ENCODE measurements at regions not wholly inside any gene's neighbourhood (a gene's known extent, or its start where the extent isn't known, plus 50 kb on each side); places are given as distances from the start of the nearest gene placed in this dataset.
"Not testable (repeated sequence)": the region's sequence is repeated elsewhere in the genome, so short reads cannot be mapped to it uniquely, and the experiment has no call there.

DNA sequence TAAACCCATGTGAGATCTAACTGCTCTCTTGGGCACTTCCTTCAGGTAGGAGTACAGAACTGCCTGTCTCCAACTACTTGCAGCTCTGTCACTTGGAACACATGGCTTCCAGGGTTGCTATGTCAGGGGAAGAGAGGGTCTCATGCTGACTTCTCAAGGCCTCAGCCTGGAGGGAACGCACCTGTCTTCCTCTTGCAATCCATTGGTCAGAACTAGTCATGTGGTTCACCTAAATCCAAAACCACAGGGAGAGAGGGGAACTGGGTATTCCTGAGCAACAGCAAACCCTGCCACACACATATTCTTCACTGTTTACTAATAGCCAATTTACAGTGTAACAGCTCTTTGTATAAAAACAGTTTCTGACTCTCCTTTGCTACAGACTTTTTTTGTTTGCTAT is 206.1 kb downstream of the KCNJ2 start:
- DNase-seq (ENCODE audit: low spot score), result no peak

- DNase-seq (ENCODE audit: low spot score), result no peak
Measured at GRCh38 chr17:70375813-70376770, 206.8 kb downstream of the KCNJ2 start.

DNA sequence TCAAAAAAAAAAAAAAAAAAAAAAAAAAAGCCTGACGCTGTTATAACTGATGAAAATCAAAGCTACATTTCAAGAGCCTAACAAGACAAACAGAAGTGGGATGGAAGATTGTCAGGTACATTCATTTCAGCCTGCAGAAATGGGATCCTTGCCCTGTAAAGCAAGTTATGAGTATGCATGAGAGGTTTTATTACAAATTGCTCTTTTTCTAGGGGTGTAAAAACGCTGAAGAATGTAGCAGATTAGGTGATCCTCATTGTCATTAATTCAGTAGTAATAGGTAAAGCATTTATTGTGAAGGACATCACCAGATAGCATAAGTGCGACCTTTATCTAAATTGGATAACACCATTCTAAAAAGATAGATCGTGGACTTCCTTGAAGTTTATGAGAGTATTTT is 208.3 kb downstream of the KCNJ2 start:
- DNase-seq (ENCODE audit: low spot score), result no peak

- no peak for DNase-seq (ENCODE audit: low spot score)
Measured at GRCh38 chr17:70378076-70378475, 208.7 kb downstream of the KCNJ2 start.

DNA sequence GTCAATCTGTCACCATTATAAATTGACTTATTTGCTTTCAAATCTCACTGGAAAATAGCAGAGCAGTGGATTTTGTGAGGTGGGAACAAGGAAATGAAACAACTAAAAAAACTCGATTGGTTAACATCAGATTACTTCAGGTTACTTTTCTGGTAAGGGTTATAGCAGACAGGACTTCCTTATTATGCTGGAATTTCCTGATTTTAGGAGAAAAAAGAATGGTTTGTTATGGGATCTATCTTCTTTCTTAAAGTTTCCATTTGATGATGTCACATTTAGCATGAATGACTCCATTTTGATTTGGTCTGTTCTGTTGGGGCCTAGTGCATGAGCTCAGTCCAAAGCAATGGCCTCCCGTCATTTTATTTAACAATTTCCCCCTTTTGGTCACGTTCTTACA is 210.6 kb downstream of the KCNJ2 start:
- DNase-seq (ENCODE audit: low spot score), result no peak

GRCh38 chr17:70381916-70382315 is 212.6 kb downstream of the KCNJ2 start:
- DNase-seq (ENCODE audit: low spot score), result not testable (repeated sequence)

GRCh38 chr17:70388326-70388725 is 219.0 kb downstream of the KCNJ2 start:
- DNase-seq (ENCODE audit: low spot score), result no peak

- DNase-seq (ENCODE audit: low spot score), result not testable (repeated sequence)
Measured at GRCh38 chr17:70389232-70389757, 220.0 kb downstream of the KCNJ2 start.

DNA sequence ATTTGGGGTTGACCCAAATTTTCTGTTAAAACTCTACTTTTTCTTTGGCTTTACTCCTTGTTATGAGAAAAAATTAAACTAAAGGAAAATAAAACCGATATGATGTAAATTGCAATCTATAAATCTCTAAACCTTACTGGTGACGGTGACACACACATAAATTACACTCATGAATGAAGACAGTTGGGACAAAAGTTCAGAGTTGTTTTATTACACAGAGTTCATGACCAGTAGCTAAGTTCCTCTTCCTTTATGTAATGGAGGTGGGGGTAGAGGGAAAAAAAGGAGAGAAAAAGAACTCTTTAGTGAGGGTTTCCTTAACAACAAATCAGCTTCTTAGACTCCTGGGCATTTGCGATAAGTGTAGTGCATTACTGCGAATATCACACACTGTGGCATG is 220.7 kb downstream of the KCNJ2 start:
- DNase-seq (ENCODE audit: low spot score), result no peak

DNA sequence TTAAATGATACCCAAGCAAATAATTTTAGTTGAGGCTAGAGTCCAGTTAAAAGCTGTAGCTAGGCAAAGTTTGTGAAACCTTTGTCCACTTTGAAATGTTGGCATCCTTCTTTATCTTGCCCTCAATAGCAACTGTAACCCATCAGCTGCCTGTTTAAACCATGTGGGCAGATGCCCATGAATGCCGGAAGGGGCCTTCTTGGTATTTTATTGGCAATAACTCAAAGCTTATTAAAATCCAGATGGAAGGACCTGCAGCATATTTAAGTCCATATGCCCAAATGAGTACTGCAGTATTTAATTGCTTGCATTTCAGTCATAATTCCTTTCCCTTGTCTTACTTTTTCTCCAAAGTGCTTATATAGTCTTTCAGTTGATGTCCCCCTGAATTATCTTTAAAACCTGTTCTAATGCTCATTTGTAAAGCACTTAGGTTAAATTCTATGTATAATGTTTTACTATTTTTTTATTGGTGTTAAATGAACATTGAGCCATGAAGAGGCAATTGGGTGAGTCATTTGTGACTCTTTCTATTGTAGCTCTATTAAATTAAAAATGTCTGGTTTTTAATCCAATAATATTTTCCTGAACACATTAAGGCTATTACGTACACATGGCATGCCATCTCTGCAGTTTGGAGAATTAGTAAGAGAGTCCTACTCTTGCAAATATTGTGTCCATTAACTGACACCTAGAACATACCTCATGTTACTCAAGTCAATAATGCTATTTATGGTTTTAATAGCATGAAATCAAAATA is 225.3 kb downstream of the KCNJ2 start:
- no peak for DNase-seq (ENCODE audit: low spot score)

GRCh38 chr17:70405492-70406220 is 236.3 kb downstream of the KCNJ2 start:
- peak; percentile 40 for DNase-seq (ENCODE audit: low spot score)

DNA sequence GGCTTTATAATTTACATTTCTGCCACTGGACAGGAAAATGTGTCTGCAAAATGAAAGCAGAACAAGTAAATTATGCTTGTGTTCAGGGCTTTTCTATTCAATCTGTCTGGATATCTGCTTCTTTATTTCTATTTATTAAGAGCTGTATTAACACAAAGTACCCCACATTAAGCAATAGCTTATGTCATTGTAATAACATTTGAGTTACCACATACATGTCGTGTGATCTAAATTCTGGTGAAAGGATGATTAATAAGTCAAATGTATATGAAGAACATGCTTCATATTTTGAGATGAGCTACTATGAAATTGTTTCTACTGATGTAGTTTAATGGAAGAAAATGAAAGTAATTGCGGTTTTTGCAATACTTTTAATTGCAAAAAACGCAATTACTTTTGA is 238.2 kb downstream of the KCNJ2 start:
- DNase-seq (ENCODE audit: low spot score), result no peak

- DNase-seq (ENCODE audit: low spot score), result no peak
Measured at GRCh38 chr17:70408768-70409167, 239.4 kb downstream of the KCNJ2 start.

DNA sequence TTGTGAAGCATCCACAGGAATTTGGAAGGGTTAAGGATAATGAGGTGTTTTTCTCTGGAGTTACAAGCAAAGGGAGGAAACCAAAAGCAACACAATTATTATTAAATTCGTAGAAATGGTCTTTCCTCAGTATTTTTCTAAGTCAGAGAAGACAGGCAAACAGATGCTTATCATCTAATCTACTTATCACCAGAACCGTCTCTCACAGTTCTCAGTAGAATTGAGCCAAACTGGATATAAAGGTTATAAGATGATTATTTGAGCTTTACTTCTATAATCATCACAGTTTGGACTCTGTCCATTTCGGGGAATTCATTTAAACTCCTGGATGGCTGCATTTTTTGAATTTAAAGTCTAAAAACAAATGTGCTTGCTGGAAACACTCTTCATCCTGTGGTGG is 245.0 kb downstream of the KCNJ2 start:
- DNase-seq (ENCODE audit: low spot score), result no peak

DNA sequence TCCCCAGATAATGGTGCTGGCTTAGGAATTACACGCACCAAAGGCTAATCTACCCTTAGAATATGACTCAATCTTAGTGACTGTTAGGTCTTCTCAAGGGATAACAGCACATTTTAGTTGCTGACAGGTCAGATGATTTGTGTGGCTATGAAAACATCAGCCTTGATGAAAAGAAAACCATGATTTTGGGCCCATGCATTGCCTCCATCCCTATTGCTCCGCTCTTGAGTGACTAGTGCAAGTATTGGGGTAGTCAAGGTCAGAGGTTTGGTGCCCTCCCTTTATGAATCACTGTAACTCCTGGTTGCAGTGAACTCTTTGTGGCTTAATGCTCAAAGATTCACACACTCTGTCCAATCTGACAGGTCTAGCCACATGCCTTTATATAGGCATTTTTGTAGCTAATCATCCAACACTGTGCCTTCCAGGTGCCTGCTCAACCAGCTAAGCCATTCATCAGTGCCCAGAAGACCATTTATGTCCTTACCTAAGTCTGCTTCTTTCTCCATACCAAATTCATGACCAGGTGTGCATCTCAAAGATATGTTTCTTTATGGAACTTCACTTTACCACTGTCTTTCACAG is 251.6 kb downstream of the KCNJ2 start:
- no peak for DNase-seq (ENCODE audit: low spot score)

DNA sequence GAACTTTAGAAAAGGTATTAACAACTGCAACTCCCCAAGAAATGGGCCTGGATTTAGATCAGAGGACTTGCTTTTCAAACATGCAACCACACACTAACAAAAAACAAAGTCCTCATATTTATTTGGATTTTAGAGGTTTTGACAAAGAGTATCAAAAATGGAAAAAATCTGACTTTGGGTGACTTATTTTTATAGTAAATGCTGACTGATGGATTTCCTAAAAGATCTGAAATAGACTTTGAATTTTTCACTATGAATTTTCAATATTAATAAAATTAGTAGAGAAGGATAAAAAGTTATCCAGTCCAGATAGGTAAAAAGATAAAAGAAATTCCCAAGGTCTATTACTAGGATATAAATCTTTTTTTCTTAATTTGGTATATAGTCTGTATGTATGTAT is 253.5 kb downstream of the KCNJ2 start:
- DNase-seq (ENCODE audit: low spot score), result no peak

DNA sequence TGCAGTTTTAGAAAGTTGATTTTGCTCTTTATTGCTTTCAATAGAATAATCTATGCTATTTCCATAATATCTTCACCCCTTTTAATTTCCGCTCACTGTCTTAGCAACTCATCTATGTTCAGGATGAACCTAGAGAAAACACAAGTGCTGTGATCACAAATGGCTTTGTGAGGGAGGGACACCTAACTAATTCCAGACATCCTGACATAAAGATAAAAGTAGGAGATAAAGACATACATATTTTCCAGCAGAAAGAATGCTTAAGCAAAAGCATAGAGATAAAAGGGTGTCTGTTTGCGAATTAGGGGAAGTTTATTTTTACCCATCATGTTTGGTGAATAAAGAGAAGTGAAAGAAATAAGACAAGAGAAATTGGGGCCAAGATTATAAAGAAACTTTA is 254.2 kb downstream of the KCNJ2 start:
- DNase-seq (ENCODE audit: low spot score), result no peak

DNA sequence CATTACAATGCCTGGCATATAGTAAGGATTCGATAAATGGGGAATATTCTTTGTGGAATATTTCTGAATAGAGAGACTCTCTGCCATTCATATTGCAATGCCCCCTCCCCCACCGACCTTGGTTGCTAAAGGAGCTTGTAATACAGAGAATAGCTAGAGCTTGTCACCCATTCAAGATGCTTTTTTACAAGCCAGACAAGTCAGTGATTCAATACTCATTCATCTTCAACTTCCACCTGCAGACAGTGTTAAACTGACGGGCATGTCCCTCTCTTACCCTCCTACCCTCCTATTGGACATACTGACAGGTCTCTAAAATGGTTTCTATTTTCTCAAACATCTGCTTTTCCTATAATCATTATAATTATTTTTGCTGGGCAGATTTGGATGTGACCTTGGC is 257.4 kb downstream of the KCNJ2 start:
- DNase-seq (ENCODE audit: low spot score), result no peak

DNA sequence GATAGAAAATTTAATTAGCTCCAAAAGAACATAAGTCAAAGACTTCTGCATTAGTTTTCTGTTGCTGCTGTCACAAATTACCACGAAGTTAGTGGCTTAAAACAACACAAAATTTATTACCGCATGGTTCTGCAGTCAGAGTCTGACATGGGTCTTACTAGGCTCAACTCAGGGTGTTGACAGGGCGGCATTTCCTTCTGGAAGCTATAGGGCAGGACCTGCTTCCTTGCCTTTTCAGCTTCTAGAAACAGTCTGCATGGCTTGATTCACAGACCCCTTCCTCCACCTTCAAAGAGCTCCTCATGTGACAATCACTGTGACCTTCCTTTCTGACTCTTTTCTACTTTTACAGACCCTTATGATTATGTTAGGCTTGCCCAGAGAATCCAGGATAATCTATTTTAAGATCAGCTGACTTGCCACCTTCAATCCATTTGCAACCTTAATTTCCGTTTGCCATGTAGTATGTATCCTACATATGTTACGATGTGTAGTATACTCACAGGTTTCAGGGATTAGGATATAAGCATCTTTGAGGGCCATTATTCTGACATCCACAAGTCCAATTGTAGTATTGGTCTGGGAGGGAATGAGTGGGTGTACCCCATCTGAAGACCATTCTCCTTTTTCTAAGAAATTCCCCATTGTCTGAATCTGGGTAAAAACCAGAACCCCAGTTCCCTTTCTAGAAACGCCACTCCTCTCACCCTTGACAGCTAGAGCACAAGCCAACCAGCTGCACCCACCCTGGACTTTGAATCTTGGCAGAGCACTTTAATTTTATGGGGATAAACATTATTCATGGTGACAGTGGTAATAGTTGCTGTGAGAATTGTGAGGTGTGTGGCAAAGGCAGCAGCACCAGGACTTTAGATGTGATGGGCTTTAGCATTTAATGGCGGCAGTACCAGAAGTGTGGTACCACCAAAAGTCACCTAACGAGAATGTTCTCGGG is 265.5 kb downstream of the KCNJ2 start:
- no peak for DNase-seq (ENCODE audit: low spot score)

DNA sequence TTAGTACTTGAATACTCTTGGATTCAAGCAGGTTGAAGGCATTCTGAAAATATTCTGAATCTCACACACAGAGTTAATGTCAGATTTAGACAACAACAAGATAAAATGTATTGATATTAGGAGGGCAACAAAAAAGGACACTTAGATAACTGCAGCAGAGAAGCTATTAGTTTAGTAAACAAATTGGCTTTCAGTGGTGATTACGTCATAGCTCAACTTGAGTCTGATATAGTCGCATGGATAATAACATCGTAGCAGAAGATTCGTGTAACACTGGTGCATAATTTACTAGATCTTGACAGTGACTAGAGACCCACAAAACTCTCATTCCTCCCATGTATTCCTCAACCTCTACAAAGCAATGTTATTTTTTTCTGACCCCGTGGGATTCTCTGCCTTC is 268.3 kb downstream of the KCNJ2 start:
- no peak for DNase-seq (ENCODE audit: low spot score)

- DNase-seq (ENCODE audit: low spot score), result no peak
Measured at GRCh38 chr17:70446446-70446845, 277.1 kb downstream of the KCNJ2 start.
